ENCODE measurements at regions not wholly inside any gene's neighbourhood (a gene's known extent, or its start where the extent isn't known, plus 50 kb on each side); places are given as distances from the start of the nearest gene placed in this dataset.

GRCh38 chr7:13139436-13139835 is 452.0 kb downstream of the ARL4A start:
- no peak for DNase-seq (ENCODE audit: low read depth in 2 of 2)

- no peak for DNase-seq (ENCODE audit: low read depth in 2 of 2)
Measured at GRCh38 chr7:13144673-13145072, 457.2 kb downstream of the ARL4A start.

GRCh38 chr7:13148548-13148947 is 461.1 kb downstream of the ARL4A start:
- DNase-seq (ENCODE audit: low read depth in 2 of 2), result no peak

- DNase-seq (ENCODE audit: low read depth in 2 of 2), result no peak
Measured at GRCh38 chr7:13151978-13152377, 464.5 kb downstream of the ARL4A start.

GRCh38 chr7:13152755-13153154 is 465.3 kb downstream of the ARL4A start:
- DNase-seq (ENCODE audit: low read depth in 2 of 2), result no peak

GRCh38 chr7:13153266-13153665 is 465.8 kb downstream of the ARL4A start:
- DNase-seq (ENCODE audit: low read depth in 2 of 2), result no peak

GRCh38 chr7:13153742-13154141 is 466.3 kb downstream of the ARL4A start:
- DNase-seq (ENCODE audit: low read depth in 2 of 2), result no peak

- no peak for DNase-seq (ENCODE audit: low read depth in 2 of 2)
Measured at GRCh38 chr7:13155188-13155587, 467.8 kb downstream of the ARL4A start.

GRCh38 chr7:13159003-13159402 is 471.6 kb downstream of the ARL4A start:
- DNase-seq (ENCODE audit: low read depth in 2 of 2), result no peak

- no peak for DNase-seq (ENCODE audit: low read depth in 2 of 2)
Measured at GRCh38 chr7:13159467-13160184, 472.2 kb downstream of the ARL4A start.

GRCh38 chr7:13161125-13161524 is 473.7 kb downstream of the ARL4A start:
- no peak for DNase-seq (ENCODE audit: low read depth in 2 of 2)

- DNase-seq (ENCODE audit: low read depth in 2 of 2), result no peak
Measured at GRCh38 chr7:13165854-13166253, 478.4 kb downstream of the ARL4A start.

- DNase-seq (ENCODE audit: low read depth in 2 of 2), result no peak
Measured at GRCh38 chr7:13166801-13167200, 479.4 kb downstream of the ARL4A start.

- DNase-seq (ENCODE audit: low read depth in 2 of 2), result no peak
Measured at GRCh38 chr7:13169356-13169755, 481.9 kb downstream of the ARL4A start.

- no peak for DNase-seq (ENCODE audit: low read depth in 2 of 2)
Measured at GRCh38 chr7:13174991-13175390, 487.6 kb downstream of the ARL4A start.

GRCh38 chr7:13179011-13179582 is 491.7 kb downstream of the ARL4A start:
- DNase-seq (ENCODE audit: low read depth in 2 of 2), result no peak

GRCh38 chr7:13179775-13180523 is 492.5 kb downstream of the ARL4A start:
- DNase-seq (ENCODE audit: low read depth in 2 of 2), result no peak

- no peak for DNase-seq (ENCODE audit: low read depth in 2 of 2)
Measured at GRCh38 chr7:13181216-13181615, 493.8 kb downstream of the ARL4A start.

GRCh38 chr7:13185139-13185538 is 497.7 kb downstream of the ARL4A start:
- DNase-seq (ENCODE audit: low read depth in 2 of 2), result no peak

GRCh38 chr7:13188236-13188805 is 500.9 kb downstream of the ARL4A start:
- DNase-seq (ENCODE audit: low read depth in 2 of 2), result no peak

GRCh38 chr7:13188922-13189321 is 501.5 kb downstream of the ARL4A start:
- DNase-seq (ENCODE audit: low read depth in 2 of 2), result no peak

GRCh38 chr7:13189668-13190067 is 502.2 kb downstream of the ARL4A start:
- DNase-seq (ENCODE audit: low read depth in 2 of 2), result no peak

- DNase-seq (ENCODE audit: low read depth in 2 of 2), result no peak
Measured at GRCh38 chr7:13197501-13197900, 510.1 kb downstream of the ARL4A start.

Data from fibroblast of skin of left quadriceps (primary cell).